ENCODE measurements at regions not wholly inside any gene's neighbourhood (a gene's known extent, or its start where the extent isn't known, plus 50 kb on each side); places are given as distances from the start of the nearest gene placed in this dataset.
"Not testable (repeated sequence)": the region's sequence is repeated elsewhere in the genome, so short reads cannot be mapped to it uniquely, and the experiment has no call there.

- in situ Hi-C loops (cut with MboI; ENCODE audit: low sequenced_read_pairs) = no loop called here
Measured at GRCh38 chr14:59132796-59133494, 55.5 kb upstream of the DAAM1 start.

DNA sequence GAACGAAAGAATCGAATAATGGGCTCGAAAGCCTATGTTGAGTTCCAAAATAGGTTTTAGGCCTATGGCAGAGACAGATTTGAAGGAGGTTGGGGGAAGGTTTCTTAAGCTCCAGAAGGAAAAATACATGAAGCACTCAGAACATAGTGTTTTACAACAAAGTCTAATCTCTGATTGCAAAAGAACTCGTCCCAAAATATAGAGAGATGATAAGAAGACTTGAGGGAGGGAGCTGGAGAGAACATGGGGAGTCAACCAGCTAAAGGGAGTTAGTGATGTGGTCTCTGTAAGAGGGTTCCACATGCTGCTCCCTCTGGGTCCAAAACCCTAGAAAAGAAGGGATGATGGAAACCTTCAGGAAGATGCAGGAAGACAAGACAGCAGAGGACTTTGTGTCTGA, 54.8 kb upstream of the DAAM1 start:
- in situ Hi-C loops (cut with MboI; ENCODE audit: low sequenced_read_pairs) = no loop called here

GRCh38 chr14:59134307-59134706, 54.2 kb upstream of the DAAM1 start:
- in situ Hi-C loops (cut with MboI; ENCODE audit: low sequenced_read_pairs) = no loop called here

- in situ Hi-C loops (cut with MboI; ENCODE audit: low sequenced_read_pairs) = no loop called here
Measured at GRCh38 chr14:59137256-59137655, 51.2 kb upstream of the DAAM1 start.

DNA sequence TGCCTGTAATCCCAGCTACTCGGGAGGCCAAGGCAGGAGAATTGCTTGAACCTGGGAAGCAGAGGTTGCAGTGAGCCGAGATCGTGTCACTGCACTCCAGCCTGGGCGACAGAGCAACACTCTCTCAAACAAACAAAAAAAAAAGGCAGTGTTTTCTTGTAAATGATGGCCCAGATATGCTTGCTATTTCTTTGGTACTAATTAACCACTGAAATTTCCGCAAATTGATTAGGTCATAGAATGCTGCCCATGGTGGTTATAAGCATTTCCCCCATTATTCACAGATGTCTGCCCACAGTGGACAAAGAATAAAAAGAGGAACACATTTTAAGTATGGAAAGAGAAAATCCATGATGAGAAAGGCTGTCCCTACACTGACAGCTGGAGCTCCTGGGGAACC, 49.9 kb upstream of the DAAM1 start:
- in situ Hi-C loops (cut with MboI; ENCODE audit: low sequenced_read_pairs) = not testable (repeated sequence)

Data from HL-60/S4 treated with phorbol 12-myristate 13-acetate at 8.2 ng/mL for 4 days and 3 days (cell line).